CD4-positive, alpha-beta memory T cell (primary cell): ENCODE measurements at regions not wholly inside any gene's neighbourhood (a gene's known extent, or its start where the extent isn't known, plus 50 kb on each side); places are given as distances from the start of the nearest gene placed in this dataset.

ENCODE experiments used
- CTCF ChIA-PET: fragments of 350-600 bp; sonication (Branson Sonifier 250); formaldehyde crosslinking; loops from one replicate; lab custom pipeline; 2021; ENCODE audit warnings: inconsistent platforms; ENCODE audit not compliant: partially characterized antibody; lab: Charles Lee
- POLR2A ChIA-PET: fragments of 350-600 bp; sonication (Branson Sonifier 250); formaldehyde crosslinking; loops from one replicate; lab custom pipeline; 2021; ENCODE audit not compliant: partially characterized antibody; lab: Charles Lee
- DNase-seq, 5 donors: peaks; one replicate each; pipeline versions ENCODE4 v3.0.0 to v3.0.0-alpha.2; 2020 to 2022; ENCODE audit warnings: mixed read lengths in 1 of 5
- H3K27ac ChIP-seq: one replicate; pipeline ENCODE4 v1.7.0; 2013; ENCODE audit warnings: low read depth, low read length
- H3K27me3 ChIP-seq: 2 replicates; pipeline ENCODE4 v1.7.0; 2013; ENCODE audit warnings: mild to moderate bottlenecking, low read length, moderate library complexity; ENCODE audit not compliant: insufficient read depth
- H3K36me3 ChIP-seq: 2 replicates; pipeline ENCODE4 v1.7.0; 2013; ENCODE audit warnings: mild to moderate bottlenecking, low read length, moderate library complexity; ENCODE audit not compliant: insufficient read depth
- H3K4me1 ChIP-seq: 2 replicates; pipeline ENCODE4 v1.7.0; 2013; ENCODE audit warnings: mild to moderate bottlenecking, low read length, moderate library complexity; ENCODE audit not compliant: insufficient read depth
- H3K4me3 ChIP-seq, 2 donors: one replicate each; pipeline ENCODE4 v1.7.0; 2013; ENCODE audit warnings: low read length in 2 of 2, mild to moderate bottlenecking in 1 of 2
- H3K9me3 ChIP-seq, 2 donors: one replicate each; pipeline ENCODE4 v1.7.0; 2013; ENCODE audit warnings: low read length in 2 of 2, control low read depth in 1 of 2; ENCODE audit not compliant: control insufficient read depth in 1 of 2
- H3K27ac Mint-ChIP-seq, 7 donors: one replicate each; pipeline ENCODE4 v1.8.0; 2020 to 2021; ENCODE audit warnings: mixed read lengths in 7 of 7, mild to moderate bottlenecking in 6 of 7, inconsistent platforms in 3 of 7, moderate library complexity in 3 of 7
- H3K27me3 Mint-ChIP-seq, 2 donors: one replicate each; pipeline ENCODE4 v1.8.0; 2020 to 2021; ENCODE audit warnings: mixed read lengths in 2 of 2
- H3K36me3 Mint-ChIP-seq, 2 donors: one replicate each; pipeline ENCODE4 v1.8.0; 2020 to 2021; ENCODE audit warnings: mixed read lengths in 2 of 2, inconsistent platforms in 1 of 2, mild to moderate bottlenecking in 1 of 2
- H3K4me1 Mint-ChIP-seq, 4 donors: one replicate each; pipeline ENCODE4 v1.8.0; 2020 to 2021; ENCODE audit warnings: mixed read lengths in 4 of 4, mild to moderate bottlenecking in 1 of 4
- H3K4me3 Mint-ChIP-seq, 8 donors: one replicate each; pipeline ENCODE4 v1.8.0; 2020 to 2021; ENCODE audit warnings: mixed read lengths in 8 of 8, mild to moderate bottlenecking in 7 of 8, moderate library complexity in 6 of 8, inconsistent platforms in 3 of 8
- H3K9me3 Mint-ChIP-seq, 8 donors: one replicate each; pipeline ENCODE4 v1.8.0; 2020 to 2021; ENCODE audit warnings: mixed read lengths in 8 of 8, mild to moderate bottlenecking in 5 of 8, inconsistent platforms in 3 of 8, moderate library complexity in 1 of 8
- intact Hi-C: fragments of 100-400 bp; cut with micrococcal nuclease; formaldehyde crosslinking; loops from one replicate; pipeline ENCODE4 v1.15.1; 2023

GRCh38 chr2:220002699-220003098 lies 375.3 kb downstream of the SLC4A3 start:
- no peak overlapping the region for H3K4me3 Mint-ChIP-seq
- Histone ChIP-seq H3K36me3 (no peaks in the 10 kb centered on the region), H3K4me3 (no peak overlapping the region), H3K27me3 (no peaks in the 10 kb centered on the region), H3K27ac (no peak overlapping the region), H3K9me3 (no peaks in the 10 kb centered on the region), H3K4me1 (no peaks in the 10 kb centered on the region)
- POLR2A ChIA-PET: no interaction called here
- no peaks in the 10 kb centered on the region for H3K36me3 Mint-ChIP-seq
- intact Hi-C loops: no loop called here
- H3K27me3 Mint-ChIP-seq: no peaks in the 10 kb centered on the region
- H3K27ac Mint-ChIP-seq: peak overlapping the region in 1 of 7 donors; percentile 43
- CTCF ChIA-PET: interaction anchor here (1.1 kb wide), 1 partner anchor 9 kb away, joined by 3 read pairs; no protein-coding TSS in a partner anchor
- H3K9me3 Mint-ChIP-seq: no peaks in the 10 kb centered on the region
- H3K4me1 Mint-ChIP-seq: no peaks in the 10 kb centered on the region
- no peak for DNase-seq

GRCh38 chr2:220005362-220005761 lies 377.9 kb downstream of the SLC4A3 start:
- Mint-ChIP-seq H3K36me3 (no peaks in the 10 kb centered on the region), H3K4me3 (no peak overlapping the region), H3K4me1 (no peaks in the 10 kb centered on the region), H3K27me3 (peaks cover 0 to 2% of the 10 kb centered on the region in 2 donors), H3K9me3 (peaks cover 0 to 3% (median 0%) of the 10 kb centered on the region in 8 donors), H3K27ac (no peak overlapping the region)
- H3K4me3 ChIP-seq: no peak overlapping the region
- no peaks in the 10 kb centered on the region for H3K9me3 ChIP-seq
- H3K36me3 ChIP-seq: no peaks in the 10 kb centered on the region
- intact Hi-C loops: no loop called here
- DNase-seq: no peak
- CTCF ChIA-PET: no interaction called here
- POLR2A ChIA-PET: no interaction called here
- H3K27me3 ChIP-seq: no peaks in the 10 kb centered on the region
- H3K27ac ChIP-seq: no peak overlapping the region
- no peaks in the 10 kb centered on the region for H3K4me1 ChIP-seq

GRCh38 chr2:220006152-220006621 lies 378.8 kb downstream of the SLC4A3 start:
- no peaks in the 10 kb centered on the region for H3K36me3 Mint-ChIP-seq
- intact Hi-C loops: no loop called here

DNA sequence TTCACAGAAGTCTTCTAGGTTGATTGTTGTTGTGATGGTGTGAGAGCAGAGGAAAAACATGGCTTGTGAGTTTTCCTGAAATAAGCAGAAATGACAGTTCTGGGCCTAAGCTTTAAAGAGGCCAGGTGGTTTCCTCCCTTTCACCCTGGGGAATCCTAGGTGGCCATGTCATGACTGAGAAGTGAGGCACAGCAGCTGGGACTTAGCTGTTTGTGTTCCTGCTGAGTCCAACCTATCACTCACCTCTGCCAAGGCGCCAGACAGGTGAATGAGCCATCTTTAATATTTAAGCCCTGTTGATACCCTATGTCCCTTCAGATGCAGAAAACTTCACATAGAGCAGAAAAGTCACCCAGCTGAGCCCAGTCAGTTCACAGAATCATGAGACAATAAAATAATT lies 384.4 kb downstream of the SLC4A3 start:
- CTCF ChIA-PET: interaction anchor here (1.5 kb wide), 1 partner anchor 9 kb away, joined by 3 read pairs; no protein-coding TSS in a partner anchor
- intact Hi-C loops: no loop called here
- Mint-ChIP-seq H3K27ac (no peak overlapping the region), H3K27me3 (peaks cover 0 to 2% of the 10 kb centered on the region in 2 donors), H3K4me1 (no peaks in the 10 kb centered on the region), H3K4me3 (no peak overlapping the region), H3K9me3 (peaks cover 0 to 3% (median 0%) of the 10 kb centered on the region in 8 donors), H3K36me3 (no peaks in the 10 kb centered on the region)
- Histone ChIP-seq H3K27me3 (no peaks in the 10 kb centered on the region), H3K9me3 (no peaks in the 10 kb centered on the region), H3K36me3 (no peaks in the 10 kb centered on the region), H3K27ac (no peak overlapping the region), H3K4me1 (no peaks in the 10 kb centered on the region), H3K4me3 (no peak overlapping the region)
- POLR2A ChIA-PET: no interaction called here
- DNase-seq: no peak

More at GRCh38 chr2:220006152-220006621, 378.8 kb downstream of the SLC4A3 start:
- H3K4me3 ChIP-seq: no peak overlapping the region
- no peak for DNase-seq
- Mint-ChIP-seq H3K27me3 (peaks cover 0 to 2% of the 10 kb centered on the region in 2 donors), H3K4me3 (no peak overlapping the region), H3K27ac (no peak overlapping the region), H3K4me1 (no peaks in the 10 kb centered on the region), H3K9me3 (peaks cover 0 to 3% (median 0%) of the 10 kb centered on the region in 8 donors)
- POLR2A ChIA-PET: no interaction called here
- H3K36me3 ChIP-seq: no peaks in the 10 kb centered on the region
- H3K27ac ChIP-seq: no peak overlapping the region
- no peaks in the 10 kb centered on the region for H3K9me3 ChIP-seq
- no peaks in the 10 kb centered on the region for H3K27me3 ChIP-seq
- CTCF ChIA-PET: no interaction called here
- H3K4me1 ChIP-seq: no peaks in the 10 kb centered on the region

DNA sequence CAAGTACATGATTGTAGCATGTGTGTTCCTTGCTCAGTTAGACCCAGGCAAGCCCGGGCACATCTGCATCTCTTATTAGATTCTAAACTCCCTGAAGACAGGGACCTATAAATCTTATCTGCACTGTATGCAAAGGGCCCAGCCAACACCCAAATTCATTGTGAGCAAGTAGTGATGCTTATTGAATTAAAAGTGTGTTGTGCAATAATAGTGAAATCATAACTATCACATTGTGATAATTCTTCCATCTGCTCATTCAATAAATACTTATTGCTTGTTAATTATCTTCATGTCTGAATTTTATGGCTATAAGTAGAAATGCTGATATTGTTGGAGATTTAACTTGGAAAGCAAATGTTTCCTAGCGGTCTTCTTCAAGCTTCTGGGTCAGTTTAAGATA lies 387.5 kb downstream of the SLC4A3 start:
- intact Hi-C loops: no loop called here
- DNase-seq: no peak
- Histone ChIP-seq H3K9me3 (no peaks in the 10 kb centered on the region), H3K36me3 (no peaks in the 10 kb centered on the region), H3K4me1 (no peaks in the 10 kb centered on the region), H3K4me3 (no peak overlapping the region), H3K27ac (no peak overlapping the region), H3K27me3 (no peaks in the 10 kb centered on the region)
- Mint-ChIP-seq H3K4me1 (no peaks in the 10 kb centered on the region), H3K27ac (no peak overlapping the region), H3K9me3 (peaks cover 0 to 5% (median 0%) of the 10 kb centered on the region in 8 donors), H3K27me3 (peaks cover 1 to 2% of the 10 kb centered on the region in 2 donors), H3K4me3 (no peak overlapping the region), H3K36me3 (no peaks in the 10 kb centered on the region)
- ChIA-PET CTCF (no interaction called here), POLR2A (no interaction called here)

- ChIA-PET CTCF (no interaction called here), POLR2A (no interaction called here)
- intact Hi-C loops: no loop called here
- H3K4me1 ChIP-seq: no peaks in the 10 kb centered on the region
- H3K36me3 ChIP-seq: no peaks in the 10 kb centered on the region
- H3K27me3 ChIP-seq: no peaks in the 10 kb centered on the region
- H3K27ac Mint-ChIP-seq: no peak overlapping the region
- no peaks in the 10 kb centered on the region for H3K9me3 ChIP-seq
- peaks cover 0 to 1% of the 10 kb centered on the region in 2 donors for H3K27me3 Mint-ChIP-seq
- peaks cover 0 to 5% (median 0%) of the 10 kb centered on the region in 8 donors for H3K9me3 Mint-ChIP-seq
- H3K27ac ChIP-seq: no peak overlapping the region
- H3K4me1 Mint-ChIP-seq: no peaks in the 10 kb centered on the region
- H3K36me3 Mint-ChIP-seq: no peaks in the 10 kb centered on the region
- H3K4me3 Mint-ChIP-seq: no peak overlapping the region
- H3K4me3 ChIP-seq: no peak overlapping the region
- no peak for DNase-seq
These were observed 388.1 kb downstream of the SLC4A3 start for GRCh38 chr2:220015576-220015975.

DNA sequence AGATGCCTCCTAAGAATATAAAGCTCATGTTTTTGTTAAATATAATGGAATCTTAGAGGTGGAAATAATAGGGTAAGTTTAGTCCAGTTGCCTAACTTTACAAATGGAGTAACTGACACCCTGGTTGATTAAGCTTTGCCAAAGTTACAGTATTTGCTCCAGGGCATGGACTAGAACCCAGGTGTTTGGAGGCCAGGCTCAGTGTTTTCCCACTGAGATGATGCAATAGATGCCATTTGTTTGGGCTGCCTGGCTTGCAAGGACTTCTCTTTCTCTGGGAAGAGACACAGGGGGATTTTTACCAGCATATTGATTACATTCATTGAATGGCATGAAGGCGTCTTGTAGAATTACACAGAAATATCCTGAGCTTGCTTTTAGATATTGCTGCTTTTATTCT lies 397.8 kb downstream of the SLC4A3 start:
- intact Hi-C loops: no loop called here
- CTCF ChIA-PET: no interaction called here
- no peak for DNase-seq

More for the DNA sequence above, 397.8 kb downstream of the SLC4A3 start:
- no peak overlapping the region for H3K27ac Mint-ChIP-seq
- Histone ChIP-seq H3K4me3 (no peak overlapping the region), H3K27me3 (no peaks in the 10 kb centered on the region), H3K27ac (no peak overlapping the region), H3K4me1 (no peaks in the 10 kb centered on the region), H3K36me3 (no peaks in the 10 kb centered on the region), H3K9me3 (no peaks in the 10 kb centered on the region)
- no peak overlapping the region for H3K4me3 Mint-ChIP-seq
- H3K9me3 Mint-ChIP-seq: peaks cover 0 to 2% (median 0%) of the 10 kb centered on the region in 8 donors
- no peaks in the 10 kb centered on the region for H3K4me1 Mint-ChIP-seq
- peaks cover 0 to 2% of the 10 kb centered on the region in 2 donors for H3K27me3 Mint-ChIP-seq
- POLR2A ChIA-PET: no interaction called here
- H3K36me3 Mint-ChIP-seq: no peaks in the 10 kb centered on the region
